ENCODE measurements at regions not wholly inside any gene's neighbourhood (a gene's known extent, or its start where the extent isn't known, plus 50 kb on each side); places are given as distances from the start of the nearest gene placed in this dataset.

- Histone ChIP-seq H3K4me3 (ENCODE audit: low read length) (no peak overlapping the region), H3K9me3 (ENCODE audit: control insufficient read depth, low read depth, low read length) (no peaks in the 10 kb centered on the region), H3K9ac (ENCODE audit: low read length) (no peak overlapping the region), H3K36me3 (ENCODE audit: control insufficient read depth, low read depth, low read length) (no peaks in the 10 kb centered on the region), H3K4me1 (ENCODE audit: control insufficient read depth, low read depth, low read length) (no peaks in the 10 kb centered on the region), H3K27me3 (ENCODE audit: control insufficient read depth, insufficient read depth, low read length) (no peaks in the 10 kb centered on the region), H3K27ac (ENCODE audit: low read length) (no peak overlapping the region)
Observed at GRCh38 chr2:120600335-120600734, 135.3 kb upstream of the GLI2 start.

- Histone ChIP-seq H3K4me1 (ENCODE audit: control insufficient read depth, low read depth, low read length) (no peaks in the 10 kb centered on the region), H3K9ac (ENCODE audit: low read length) (no peak overlapping the region), H3K9me3 (ENCODE audit: control insufficient read depth, low read depth, low read length) (no peaks in the 10 kb centered on the region), H3K36me3 (ENCODE audit: control insufficient read depth, low read depth, low read length) (no peaks in the 10 kb centered on the region), H3K4me3 (ENCODE audit: low read length) (no peak overlapping the region), H3K27ac (ENCODE audit: low read length) (no peak overlapping the region), H3K27me3 (ENCODE audit: control insufficient read depth, insufficient read depth, low read length) (no peaks in the 10 kb centered on the region)
Observed at GRCh38 chr2:120600786-120601185, 134.9 kb upstream of the GLI2 start.

GRCh38 chr2:120601566-120601965, 134.1 kb upstream of the GLI2 start:
- H3K4me1 ChIP-seq (ENCODE audit: control insufficient read depth, low read depth, low read length), result no peaks in the 10 kb centered on the region
- no peaks in the 10 kb centered on the region for H3K9me3 ChIP-seq (ENCODE audit: control insufficient read depth, low read depth, low read length)
- no peaks in the 10 kb centered on the region for H3K27me3 ChIP-seq (ENCODE audit: control insufficient read depth, insufficient read depth, low read length)
- H3K4me3 ChIP-seq (ENCODE audit: low read length), result no peak overlapping the region
- no peak overlapping the region for H3K27ac ChIP-seq (ENCODE audit: low read length)
- H3K36me3 ChIP-seq (ENCODE audit: control insufficient read depth, low read depth, low read length), result no peaks in the 10 kb centered on the region
- no peak overlapping the region for H3K9ac ChIP-seq (ENCODE audit: low read length)

GRCh38 chr2:120602251-120602650, 133.4 kb upstream of the GLI2 start:
- H3K27ac ChIP-seq (ENCODE audit: low read length), result no peak overlapping the region
- no peak overlapping the region for H3K9ac ChIP-seq (ENCODE audit: low read length)
- no peak overlapping the region for H3K4me3 ChIP-seq (ENCODE audit: low read length)
- H3K36me3 ChIP-seq (ENCODE audit: control insufficient read depth, low read depth, low read length), result no peaks in the 10 kb centered on the region
- H3K9me3 ChIP-seq (ENCODE audit: control insufficient read depth, low read depth, low read length), result no peaks in the 10 kb centered on the region
- H3K4me1 ChIP-seq (ENCODE audit: control insufficient read depth, low read depth, low read length), result no peaks in the 10 kb centered on the region
- no peaks in the 10 kb centered on the region for H3K27me3 ChIP-seq (ENCODE audit: control insufficient read depth, insufficient read depth, low read length)

GRCh38 chr2:120604767-120605166, 130.9 kb upstream of the GLI2 start:
- Histone ChIP-seq H3K36me3 (ENCODE audit: control insufficient read depth, low read depth, low read length) (no peaks in the 10 kb centered on the region), H3K27me3 (ENCODE audit: control insufficient read depth, insufficient read depth, low read length) (no peaks in the 10 kb centered on the region), H3K27ac (ENCODE audit: low read length) (no peak overlapping the region), H3K9ac (ENCODE audit: low read length) (no peak overlapping the region), H3K4me3 (ENCODE audit: low read length) (no peak overlapping the region), H3K9me3 (ENCODE audit: control insufficient read depth, low read depth, low read length) (no peaks in the 10 kb centered on the region), H3K4me1 (ENCODE audit: control insufficient read depth, low read depth, low read length) (peaks cover 3% of the 10 kb centered on the region)

- Histone ChIP-seq H3K36me3 (ENCODE audit: control insufficient read depth, low read depth, low read length) (no peaks in the 10 kb centered on the region), H3K27me3 (ENCODE audit: control insufficient read depth, insufficient read depth, low read length) (no peaks in the 10 kb centered on the region), H3K9me3 (ENCODE audit: control insufficient read depth, low read depth, low read length) (no peaks in the 10 kb centered on the region), H3K4me3 (ENCODE audit: low read length) (no peak overlapping the region), H3K4me1 (ENCODE audit: control insufficient read depth, low read depth, low read length) (peaks cover 10% of the 10 kb centered on the region), H3K27ac (ENCODE audit: low read length) (no peak overlapping the region), H3K9ac (ENCODE audit: low read length) (no peak overlapping the region)
Observed at GRCh38 chr2:120605231-120605935, 130.3 kb upstream of the GLI2 start.

GRCh38 chr2:120606280-120606679, 129.4 kb upstream of the GLI2 start:
- Histone ChIP-seq H3K9ac (ENCODE audit: low read length) (no peak overlapping the region), H3K36me3 (ENCODE audit: control insufficient read depth, low read depth, low read length) (no peaks in the 10 kb centered on the region), H3K4me1 (ENCODE audit: control insufficient read depth, low read depth, low read length) (peaks cover 11% of the 10 kb centered on the region), H3K9me3 (ENCODE audit: control insufficient read depth, low read depth, low read length) (no peaks in the 10 kb centered on the region), H3K27me3 (ENCODE audit: control insufficient read depth, insufficient read depth, low read length) (no peaks in the 10 kb centered on the region), H3K4me3 (ENCODE audit: low read length) (no peak overlapping the region), H3K27ac (ENCODE audit: low read length) (no peak overlapping the region)

- no peaks in the 10 kb centered on the region for H3K9me3 ChIP-seq (ENCODE audit: control insufficient read depth, low read depth, low read length)
- H3K36me3 ChIP-seq (ENCODE audit: control insufficient read depth, low read depth, low read length), result no peaks in the 10 kb centered on the region
- H3K9ac ChIP-seq (ENCODE audit: low read length), result no peak overlapping the region
- no peaks in the 10 kb centered on the region for H3K27me3 ChIP-seq (ENCODE audit: control insufficient read depth, insufficient read depth, low read length)
- no peak overlapping the region for H3K4me3 ChIP-seq (ENCODE audit: low read length)
- peaks cover 11% of the 10 kb centered on the region for H3K4me1 ChIP-seq (ENCODE audit: control insufficient read depth, low read depth, low read length)
- H3K27ac ChIP-seq (ENCODE audit: low read length), result no peak overlapping the region
Observed at GRCh38 chr2:120606931-120607330, 128.7 kb upstream of the GLI2 start.

- H3K27me3 ChIP-seq (ENCODE audit: control insufficient read depth, insufficient read depth, low read length), result peaks cover 1% of the 10 kb centered on the region
- H3K4me1 ChIP-seq (ENCODE audit: control insufficient read depth, low read depth, low read length), result peaks cover 11% of the 10 kb centered on the region
- no peak overlapping the region for H3K9ac ChIP-seq (ENCODE audit: low read length)
- H3K9me3 ChIP-seq (ENCODE audit: control insufficient read depth, low read depth, low read length), result no peaks in the 10 kb centered on the region
- no peak overlapping the region for H3K27ac ChIP-seq (ENCODE audit: low read length)
- H3K36me3 ChIP-seq (ENCODE audit: control insufficient read depth, low read depth, low read length), result no peaks in the 10 kb centered on the region
- no peak overlapping the region for H3K4me3 ChIP-seq (ENCODE audit: low read length)
Observed at GRCh38 chr2:120607506-120607905, 128.2 kb upstream of the GLI2 start.

GRCh38 chr2:120607996-120608395, 127.7 kb upstream of the GLI2 start:
- Histone ChIP-seq H3K27me3 (ENCODE audit: control insufficient read depth, insufficient read depth, low read length) (peaks cover 4% of the 10 kb centered on the region), H3K4me3 (ENCODE audit: low read length) (no peak overlapping the region), H3K4me1 (ENCODE audit: control insufficient read depth, low read depth, low read length) (peaks cover 11% of the 10 kb centered on the region), H3K9ac (ENCODE audit: low read length) (no peak overlapping the region), H3K36me3 (ENCODE audit: control insufficient read depth, low read depth, low read length) (no peaks in the 10 kb centered on the region), H3K9me3 (ENCODE audit: control insufficient read depth, low read depth, low read length) (no peaks in the 10 kb centered on the region), H3K27ac (ENCODE audit: low read length) (no peak overlapping the region)

- Histone ChIP-seq H3K27ac (ENCODE audit: low read length) (no peak overlapping the region), H3K9me3 (ENCODE audit: control insufficient read depth, low read depth, low read length) (no peaks in the 10 kb centered on the region), H3K27me3 (ENCODE audit: control insufficient read depth, insufficient read depth, low read length) (peaks cover 4% of the 10 kb centered on the region), H3K36me3 (ENCODE audit: control insufficient read depth, low read depth, low read length) (no peaks in the 10 kb centered on the region), H3K4me3 (ENCODE audit: low read length) (no peak overlapping the region), H3K4me1 (ENCODE audit: control insufficient read depth, low read depth, low read length) (peaks cover 11% of the 10 kb centered on the region), H3K9ac (ENCODE audit: low read length) (no peak overlapping the region)
Observed at GRCh38 chr2:120609826-120610395, 125.8 kb upstream of the GLI2 start.

GRCh38 chr2:120611016-120611415, 124.7 kb upstream of the GLI2 start:
- Histone ChIP-seq H3K4me3 (ENCODE audit: low read length) (no peak overlapping the region), H3K9me3 (ENCODE audit: control insufficient read depth, low read depth, low read length) (no peaks in the 10 kb centered on the region), H3K27ac (ENCODE audit: low read length) (no peak overlapping the region), H3K27me3 (ENCODE audit: control insufficient read depth, insufficient read depth, low read length) (peaks cover 4% of the 10 kb centered on the region), H3K4me1 (ENCODE audit: control insufficient read depth, low read depth, low read length) (peaks cover 11% of the 10 kb centered on the region), H3K36me3 (ENCODE audit: control insufficient read depth, low read depth, low read length) (no peaks in the 10 kb centered on the region), H3K9ac (ENCODE audit: low read length) (no peak overlapping the region)
